ENCODE measurements at regions not wholly inside any gene's neighbourhood (a gene's known extent, or its start where the extent isn't known, plus 50 kb on each side); places are given as distances from the start of the nearest gene placed in this dataset.

- no peaks in the 10 kb centered on the region for H3K9me3 ChIP-seq (ENCODE audit: insufficient read depth, low read depth)
- H3K27me3 ChIP-seq (ENCODE audit: insufficient read depth, low read depth): no peaks in the 10 kb centered on the region
- no peaks in the 10 kb centered on the region for H3K4me1 ChIP-seq (replicated peaks; ENCODE audit: insufficient read depth)
- no TSS peak for BruUV-seq (replicated peaks)
- H3K4me2 ChIP-seq: no peak overlapping the region
- H3F3A ChIP-seq (ENCODE audit: insufficient read depth, low read depth): no peaks in the 10 kb centered on the region
- ChIA-PET POLR2A (ENCODE audit: unreplicated experiment) (no interaction called here), CTCF (no interaction called here)
- H4K20me1 ChIP-seq (ENCODE audit: insufficient read depth): peaks cover 3% of the 10 kb centered on the region; the same call in 1 of the 2 replicates
- DNase-seq: no peak
- H3K27ac ChIP-seq: no peak overlapping the region
- intact Hi-C loops (cut with micrococcal nuclease; ENCODE audit: unreplicated experiment): no loop called here
- H3K36me3 ChIP-seq (ENCODE audit: low read depth): no peaks in the 10 kb centered on the region
- H3K9me2 ChIP-seq (ENCODE audit: insufficient read depth): no peaks in the 10 kb centered on the region
- no peak for TF ChIP-seq EZH2 (IDR thresholded peaks at IDR 0.05; ENCODE audit: low read depth)
- no peak for TF ChIP-seq CTCF (conservative IDR thresholded peaks at IDR 0.05)
- H3K79me2 ChIP-seq (ENCODE audit: low read depth): no peaks in the 10 kb centered on the region
- H2AFZ ChIP-seq: no peak overlapping the region
- no peak overlapping the region for H3K4me3 ChIP-seq
These were observed 528.2 kb downstream of the RPS29 start for GRCh38 chr14:49057838-49058510.

GRCh38 chr14:49056021-49056420 is 530.2 kb downstream of the RPS29 start:
- H3K27ac ChIP-seq: no peak overlapping the region
- no peak for DNase-seq
- no TSS peak for BruUV-seq (replicated peaks)
- H3F3A ChIP-seq (ENCODE audit: insufficient read depth, low read depth): no peaks in the 10 kb centered on the region
- H3K4me3 ChIP-seq: no peak overlapping the region
- ChIA-PET POLR2A (ENCODE audit: unreplicated experiment) (no interaction called here), CTCF (no interaction called here)
- no peaks in the 10 kb centered on the region for H3K9me3 ChIP-seq (ENCODE audit: insufficient read depth, low read depth)
- no peaks in the 10 kb centered on the region for H3K36me3 ChIP-seq (ENCODE audit: low read depth)
- no peak overlapping the region for H3K4me2 ChIP-seq
- TF ChIP-seq EZH2 (IDR thresholded peaks at IDR 0.05; ENCODE audit: low read depth): no peak
- no peak for TF ChIP-seq CTCF (conservative IDR thresholded peaks at IDR 0.05)
- H3K9me2 ChIP-seq (ENCODE audit: insufficient read depth): no peaks in the 10 kb centered on the region
- H3K4me1 ChIP-seq (replicated peaks; ENCODE audit: insufficient read depth): no peaks in the 10 kb centered on the region
- H3K79me2 ChIP-seq (ENCODE audit: low read depth): no peaks in the 10 kb centered on the region
- H3K27me3 ChIP-seq (ENCODE audit: insufficient read depth, low read depth): no peaks in the 10 kb centered on the region
- H2AFZ ChIP-seq: no peak overlapping the region
- H4K20me1 ChIP-seq (ENCODE audit: insufficient read depth): peaks cover 3% of the 10 kb centered on the region; the same call in 1 of the 2 replicates
- intact Hi-C loops (cut with micrococcal nuclease; ENCODE audit: unreplicated experiment): no loop called here

GRCh38 chr14:49052521-49052920 is 533.7 kb downstream of the RPS29 start:
- Histone ChIP-seq H3K36me3 (ENCODE audit: low read depth) (no peaks in the 10 kb centered on the region), H3K4me3 (no peak overlapping the region), H3K9me3 (ENCODE audit: insufficient read depth, low read depth) (no peaks in the 10 kb centered on the region), H3K9me2 (ENCODE audit: insufficient read depth) (no peaks in the 10 kb centered on the region), H3K4me1 (replicated peaks; ENCODE audit: insufficient read depth) (no peaks in the 10 kb centered on the region), H3F3A (ENCODE audit: insufficient read depth, low read depth) (no peaks in the 10 kb centered on the region), H3K79me2 (ENCODE audit: low read depth) (no peaks in the 10 kb centered on the region), H2AFZ (no peak overlapping the region), H4K20me1 (ENCODE audit: insufficient read depth) (peaks cover 3% of the 10 kb centered on the region; the same call in 1 of the 2 replicates), H3K27ac (no peak overlapping the region), H3K4me2 (no peak overlapping the region), H3K27me3 (ENCODE audit: insufficient read depth, low read depth) (no peaks in the 10 kb centered on the region)
- intact Hi-C loops (cut with micrococcal nuclease; ENCODE audit: unreplicated experiment): no loop called here
- no peak for DNase-seq
- POLR2A ChIA-PET (ENCODE audit: unreplicated experiment): no interaction called here
- TF ChIP-seq CTCF (conservative IDR thresholded peaks at IDR 0.05): no peak
- no peak for TF ChIP-seq EZH2 (IDR thresholded peaks at IDR 0.05; ENCODE audit: low read depth)
- CTCF ChIA-PET: no interaction called here
- no TSS peak for BruUV-seq (replicated peaks)

Data from PC-9 (cell line).